GM23248 (cell line): ENCODE measurements at regions not wholly inside any gene's neighbourhood (a gene's known extent, or its start where the extent isn't known, plus 50 kb on each side); places are given as distances from the start of the nearest gene placed in this dataset.

Source experiments
- EZH2 ChIP-seq: fragments of 200-600 bp; sonication (generic); IDR thresholded peaks from 2 replicates; pipeline ENCODE4 v1.6.1; 2018; ENCODE audit warnings: antibody characterized with exemption, mild to moderate bottlenecking; ENCODE audit not compliant: insufficient read depth, poor library complexity, severe bottlenecking
- EZH2phosphoT487 ChIP-seq: fragments of 200-600 bp; sonication (generic); IDR thresholded peaks from 2 replicates; pipeline ENCODE4 v1.6.1; 2018; ENCODE audit warnings: antibody characterized with exemption, moderate library complexity, mild to moderate bottlenecking, low read depth; ENCODE audit not compliant: insufficient read depth

DNA sequence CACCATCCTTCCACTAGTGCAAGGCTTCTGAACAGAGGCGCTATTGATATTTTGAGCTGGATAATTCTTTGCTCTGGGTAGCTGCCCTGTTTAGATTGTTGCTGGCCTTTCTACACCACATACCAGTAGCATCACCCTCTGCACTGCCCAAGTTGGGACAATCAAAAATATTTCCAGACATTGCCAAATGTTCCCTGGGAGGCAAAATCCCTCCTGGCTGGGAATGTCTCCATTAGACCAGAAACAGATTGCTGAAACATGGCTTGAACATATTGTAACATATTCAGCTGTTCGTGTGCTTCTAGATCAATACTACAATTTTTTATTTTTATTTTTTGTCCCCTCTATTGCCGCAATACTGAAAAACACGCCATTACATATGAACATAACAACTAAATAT is 174.6 kb downstream of the ABCA8 start:
- no peak for TF ChIP-seq EZH2phosphoT487
- no peak for TF ChIP-seq EZH2
